IPS DF 19.7 (cell line): ENCODE measurements at regions not wholly inside any gene's neighbourhood (a gene's known extent, or its start where the extent isn't known, plus 50 kb on each side); places are given as distances from the start of the nearest gene placed in this dataset.

Source experiments
- DNase-seq: peaks from one replicate; pipeline ENCODE4 v3.0.0-alpha.2; 2013; ENCODE audit warnings: low read depth, low spot score

DNA sequence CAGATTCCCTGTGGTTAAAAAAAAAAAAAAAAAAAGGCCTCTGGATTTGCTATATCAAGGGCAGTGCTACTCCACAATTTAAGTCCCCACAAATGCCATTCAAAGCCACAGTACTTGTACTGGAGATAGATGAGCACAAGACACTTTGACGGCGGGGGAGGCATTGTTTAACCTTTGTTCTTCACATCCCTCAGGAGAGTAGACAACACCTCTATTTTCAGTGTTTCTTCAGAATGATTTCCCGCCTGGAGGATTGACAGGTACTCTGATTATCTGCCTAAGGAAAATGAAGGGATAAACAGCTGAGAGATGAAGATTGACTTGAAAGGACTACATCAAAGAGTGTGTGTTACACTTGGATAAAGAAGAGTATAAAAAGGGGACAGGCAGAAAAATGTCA lies 58.7 kb downstream of the OTOL1 start:
- no peak for DNase-seq

DNA sequence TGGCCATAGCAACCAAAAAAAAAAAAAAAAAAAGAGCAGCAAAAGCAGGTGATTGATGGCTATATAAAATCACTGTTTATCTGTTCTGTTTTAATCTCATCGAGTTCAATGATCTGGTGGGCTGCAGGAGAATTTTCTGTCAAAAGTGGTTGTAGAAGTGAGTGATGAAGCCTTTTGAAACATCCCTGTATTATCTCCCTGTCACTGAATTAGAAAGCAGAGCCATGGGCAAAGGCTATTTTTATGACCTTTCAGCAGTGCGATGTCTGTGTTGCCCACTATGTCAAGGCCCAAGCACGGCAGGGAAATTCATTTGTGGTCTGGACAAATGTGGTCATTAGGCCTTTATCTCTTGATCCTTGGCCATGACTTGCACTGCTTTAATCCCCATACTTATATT lies 59.9 kb downstream of the OTOL1 start:
- no peak for DNase-seq

DNA sequence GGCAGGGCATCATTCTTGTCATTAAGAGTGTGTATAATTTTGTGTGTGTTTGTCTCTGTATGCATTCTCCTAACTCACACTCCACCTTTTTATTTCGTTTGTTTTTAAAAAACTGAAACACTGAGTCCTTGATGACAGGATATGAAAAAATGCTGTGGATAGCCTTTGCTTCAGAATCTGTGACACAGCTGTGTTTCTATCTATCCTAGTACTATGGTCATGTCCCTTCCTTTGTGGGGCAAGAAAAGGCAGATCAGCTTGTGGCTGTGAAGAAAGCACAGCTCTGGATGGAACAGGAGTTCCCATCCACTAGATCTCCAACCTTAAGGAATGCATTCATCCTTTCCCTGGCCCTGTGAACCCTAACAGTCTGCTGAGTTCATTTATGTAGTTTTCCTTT lies 60.3 kb downstream of the OTOL1 start:
- no peak for DNase-seq

DNA sequence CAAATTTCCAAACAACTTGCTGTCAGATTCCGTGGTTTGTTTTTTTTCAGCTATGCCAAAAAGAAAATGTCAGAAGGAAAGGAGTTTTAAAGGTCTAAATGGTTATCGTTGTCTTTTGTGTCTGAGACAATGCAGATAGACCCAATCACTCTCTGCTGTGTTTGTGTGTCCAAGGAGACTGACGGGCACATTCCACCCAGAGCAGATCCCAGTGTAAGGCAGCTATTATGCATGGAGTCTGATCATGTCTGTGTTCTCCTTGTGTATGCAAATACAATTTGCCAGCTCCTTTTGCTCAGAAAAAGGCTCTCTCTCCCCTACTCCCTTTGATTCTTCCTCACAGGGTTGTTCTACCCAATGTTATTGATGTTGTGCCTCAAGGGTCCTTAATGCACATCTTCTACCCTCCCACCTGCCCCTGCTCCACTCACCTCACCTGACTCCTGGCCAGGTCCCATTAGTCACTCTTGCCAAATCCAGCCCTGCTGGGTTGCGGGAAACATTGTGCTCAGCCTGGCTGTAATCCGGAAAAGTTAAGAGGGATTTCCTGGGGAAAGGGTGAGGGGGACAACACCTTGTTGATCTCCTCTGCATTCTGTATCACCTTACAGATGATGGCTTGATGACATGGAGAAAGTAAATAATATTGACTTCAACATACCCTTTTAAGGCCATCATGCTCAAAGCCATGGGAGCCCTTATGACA lies 61.0 kb downstream of the OTOL1 start:
- no peak for DNase-seq

DNA sequence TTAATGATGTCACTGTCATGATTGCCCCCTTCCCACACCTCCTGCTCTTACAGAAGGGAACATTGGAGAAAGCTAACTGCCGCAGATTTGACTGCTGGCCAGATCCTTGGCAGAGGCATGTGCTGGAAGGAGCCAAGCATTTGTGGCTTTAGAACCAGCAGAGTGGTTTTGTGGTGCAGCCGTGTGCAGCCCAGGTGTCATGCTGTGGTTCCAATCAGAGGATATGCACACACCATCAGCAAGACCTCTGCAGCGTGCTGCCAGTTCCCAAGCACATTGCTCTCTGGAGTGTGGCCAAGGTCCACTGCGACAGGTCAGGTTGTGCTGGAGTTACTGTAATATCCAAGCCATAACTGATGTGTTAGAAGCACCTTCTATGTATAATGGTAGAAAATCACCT lies 61.6 kb downstream of the OTOL1 start:
- DNase-seq: no peak

DNA sequence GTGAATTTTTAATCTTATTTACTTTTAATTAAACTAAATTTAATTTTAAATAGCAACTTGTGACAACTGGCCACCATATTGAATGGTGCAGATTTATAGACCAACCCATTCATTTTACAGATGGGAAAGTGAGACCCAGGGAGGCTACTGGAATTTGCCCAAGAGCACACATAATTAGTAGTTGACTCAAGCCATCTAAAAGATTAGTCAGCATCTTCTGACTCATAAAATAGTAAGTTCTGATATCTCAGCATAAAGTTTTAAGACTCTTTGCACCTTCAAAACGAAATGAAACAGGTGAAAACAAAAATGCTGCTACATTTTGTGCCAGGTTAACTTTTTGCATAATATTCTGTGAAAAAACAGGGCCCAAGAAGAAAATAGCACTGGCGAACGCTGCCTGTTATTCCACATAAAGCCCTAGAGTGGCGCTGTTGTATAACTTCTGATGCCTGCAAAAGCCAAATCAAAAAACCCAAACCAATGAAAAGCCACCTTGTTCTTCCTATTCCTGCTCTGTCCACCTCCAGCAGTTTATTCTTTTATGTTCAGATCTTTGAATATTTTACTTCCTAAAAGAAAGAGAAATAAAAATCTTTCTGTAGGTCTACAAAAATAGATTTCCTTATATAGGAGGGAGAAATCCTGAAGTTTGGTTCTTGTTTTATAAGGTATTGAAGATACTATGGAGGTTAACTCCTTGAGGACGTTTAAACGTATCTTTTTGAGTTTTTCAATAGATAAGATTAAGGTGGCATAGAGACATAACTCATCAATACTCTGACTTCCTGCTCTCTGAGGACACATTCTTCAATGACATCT lies 62.8 kb downstream of the OTOL1 start:
- no peak for DNase-seq

DNA sequence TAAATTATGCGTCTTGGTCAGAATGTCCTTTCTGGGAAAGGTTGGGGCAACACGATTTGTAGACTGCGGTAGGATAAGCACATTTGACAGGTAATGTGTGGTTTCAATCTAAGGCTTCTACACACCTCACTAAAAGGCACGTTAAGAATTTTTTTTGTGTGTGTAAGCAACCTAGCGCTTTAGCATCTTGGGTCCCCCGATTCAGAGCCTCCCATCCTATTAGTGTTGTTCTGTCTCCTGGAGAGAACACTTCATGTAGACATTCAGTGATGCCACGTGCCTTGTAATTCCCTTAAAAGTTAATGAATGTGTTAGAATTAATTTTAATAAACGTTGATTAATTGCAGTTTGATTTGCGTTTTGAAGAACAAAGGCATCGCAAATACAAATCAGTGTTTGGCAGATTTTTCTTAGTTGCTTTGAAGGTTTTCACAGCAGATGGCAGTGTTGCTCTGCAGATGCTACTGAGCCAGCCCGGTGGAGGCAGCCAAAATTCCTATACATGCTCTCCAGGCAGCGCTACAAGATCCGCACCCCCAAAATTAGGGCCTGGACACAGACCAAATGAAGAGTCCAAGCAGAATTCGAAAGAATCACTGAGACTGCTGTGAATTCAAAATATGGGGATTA lies 63.5 kb downstream of the OTOL1 start:
- DNase-seq: no peak

DNA sequence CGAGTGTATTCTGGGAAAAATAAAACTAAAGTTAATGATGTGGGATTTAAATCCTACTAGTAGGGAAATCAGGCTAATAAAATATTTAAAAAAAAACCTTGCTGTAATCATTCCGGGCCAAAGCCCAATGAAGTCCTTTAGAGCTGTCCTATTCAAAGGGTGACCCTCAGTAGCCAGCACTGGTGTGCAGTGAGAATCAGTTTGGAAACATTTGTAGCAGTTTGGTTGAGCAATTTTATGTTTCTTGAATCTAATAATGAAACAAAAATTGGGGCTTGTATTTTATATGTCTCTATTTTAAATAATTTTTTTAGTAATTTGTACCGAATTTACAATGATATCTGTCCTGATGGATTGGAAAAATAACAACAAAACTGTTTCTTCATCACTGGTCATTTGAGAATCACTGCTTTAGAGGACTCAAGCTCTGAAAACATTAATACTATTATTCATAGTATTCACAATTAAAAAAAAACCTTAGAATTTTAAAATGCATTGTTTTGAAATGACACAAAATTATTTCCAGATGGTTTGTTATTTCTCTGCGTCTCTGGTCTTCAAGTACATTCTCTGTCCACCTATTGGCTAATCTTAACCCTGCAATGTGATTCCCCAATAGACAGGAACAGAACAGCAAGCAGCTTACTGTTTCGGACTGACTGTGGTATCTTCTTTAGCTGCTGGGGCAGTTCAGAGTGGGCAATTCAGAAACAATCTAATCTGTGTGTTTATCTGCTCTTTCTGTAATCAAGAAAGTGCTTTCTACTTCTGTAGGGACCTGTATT lies 71.2 kb downstream of the OTOL1 start:
- DNase-seq: no peak

DNA sequence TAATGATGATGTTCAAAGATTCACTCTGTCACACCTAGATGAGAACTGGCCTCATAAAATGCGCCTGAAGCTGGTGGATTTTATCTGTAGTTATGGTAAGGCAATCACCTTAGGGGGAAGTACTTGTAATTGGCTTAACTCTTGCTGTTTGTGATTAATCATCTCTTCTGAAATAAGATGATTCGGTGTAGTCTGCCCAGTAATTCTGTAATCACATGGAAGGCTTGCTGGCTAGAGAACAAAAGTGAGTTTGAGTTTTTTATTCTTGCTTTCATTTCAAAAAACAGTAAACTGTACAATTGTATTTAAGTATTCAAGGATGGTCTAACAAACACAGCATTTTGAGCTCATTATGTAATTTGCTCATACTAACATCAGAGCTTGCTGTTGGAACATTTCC lies 72.1 kb downstream of the OTOL1 start:
- no peak for DNase-seq

DNA sequence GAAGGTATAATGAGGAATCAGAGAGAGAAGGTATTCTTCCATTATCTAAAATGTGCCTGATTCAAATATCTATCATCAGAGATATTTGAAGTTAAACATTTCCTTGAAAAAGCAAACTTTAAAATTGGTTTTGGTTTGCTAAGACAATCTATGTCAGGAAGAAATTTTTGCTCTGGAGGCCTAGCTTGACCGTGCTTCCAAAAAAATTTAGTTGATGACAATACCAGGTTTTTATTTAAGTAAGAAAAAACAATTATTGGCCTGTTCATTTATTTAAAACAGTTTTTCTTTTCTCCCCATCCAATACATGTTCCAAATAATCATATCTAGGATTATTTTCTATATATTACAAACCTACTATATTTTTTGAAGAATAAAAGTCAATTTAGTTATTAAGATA lies 75.3 kb downstream of the OTOL1 start:
- DNase-seq: no peak

DNA sequence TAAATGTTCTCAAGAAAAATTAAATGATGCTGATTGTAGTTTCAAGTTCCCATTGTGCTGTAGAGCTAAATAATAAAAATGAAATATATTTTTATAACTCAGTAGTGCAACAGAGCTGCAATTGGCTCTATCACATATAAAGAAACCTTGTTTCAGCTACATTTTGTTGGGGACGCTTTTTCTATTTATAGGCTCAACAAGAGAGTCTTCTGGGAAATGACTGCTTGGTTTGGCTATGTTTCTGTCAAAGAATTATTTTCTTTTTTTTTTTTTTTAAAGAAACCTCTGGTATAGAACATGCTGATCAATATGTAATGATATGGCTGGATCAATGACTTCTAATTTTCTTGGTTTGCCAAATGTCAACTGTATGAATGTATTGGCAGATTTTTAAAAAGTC lies 76.5 kb downstream of the OTOL1 start:
- no peak for DNase-seq

DNA sequence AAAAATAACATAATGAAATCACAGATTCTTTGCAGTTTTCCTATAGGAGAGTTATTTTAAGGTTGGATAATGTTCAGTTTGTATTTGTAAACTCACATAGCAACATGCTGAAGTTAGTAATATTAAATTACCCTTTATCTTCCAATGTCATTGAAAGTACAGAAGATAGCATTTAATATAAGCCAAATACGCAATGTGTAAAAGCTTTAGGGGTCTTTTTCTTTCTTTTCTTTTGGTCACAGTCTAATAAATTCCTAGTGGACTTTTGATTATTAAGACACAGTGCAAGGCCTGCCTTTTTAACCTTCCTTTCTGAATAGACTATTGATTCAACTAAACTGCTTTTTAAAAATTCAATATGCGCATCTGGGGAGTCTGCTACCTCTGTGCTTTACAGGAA lies 79.3 kb downstream of the OTOL1 start:
- no peak for DNase-seq

DNA sequence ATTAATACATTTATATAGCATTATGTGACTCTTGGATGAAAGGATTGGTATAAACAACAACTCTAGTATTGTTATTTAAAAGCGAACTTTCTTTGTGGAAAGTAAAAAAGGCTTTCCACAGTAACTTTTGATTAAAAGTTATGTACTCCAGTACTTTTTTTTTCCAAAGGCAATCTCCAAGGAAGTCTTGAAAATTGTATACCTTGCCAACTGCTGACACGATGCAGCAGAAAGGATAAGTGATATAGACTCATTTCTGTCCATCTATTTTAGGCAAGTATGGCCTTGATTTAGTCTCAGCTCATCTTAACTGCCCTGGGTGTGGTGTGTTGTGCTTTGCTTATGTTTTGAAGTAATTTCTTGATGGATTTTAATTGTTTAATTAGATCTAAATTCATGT lies 79.7 kb downstream of the OTOL1 start:
- DNase-seq: no peak

DNA sequence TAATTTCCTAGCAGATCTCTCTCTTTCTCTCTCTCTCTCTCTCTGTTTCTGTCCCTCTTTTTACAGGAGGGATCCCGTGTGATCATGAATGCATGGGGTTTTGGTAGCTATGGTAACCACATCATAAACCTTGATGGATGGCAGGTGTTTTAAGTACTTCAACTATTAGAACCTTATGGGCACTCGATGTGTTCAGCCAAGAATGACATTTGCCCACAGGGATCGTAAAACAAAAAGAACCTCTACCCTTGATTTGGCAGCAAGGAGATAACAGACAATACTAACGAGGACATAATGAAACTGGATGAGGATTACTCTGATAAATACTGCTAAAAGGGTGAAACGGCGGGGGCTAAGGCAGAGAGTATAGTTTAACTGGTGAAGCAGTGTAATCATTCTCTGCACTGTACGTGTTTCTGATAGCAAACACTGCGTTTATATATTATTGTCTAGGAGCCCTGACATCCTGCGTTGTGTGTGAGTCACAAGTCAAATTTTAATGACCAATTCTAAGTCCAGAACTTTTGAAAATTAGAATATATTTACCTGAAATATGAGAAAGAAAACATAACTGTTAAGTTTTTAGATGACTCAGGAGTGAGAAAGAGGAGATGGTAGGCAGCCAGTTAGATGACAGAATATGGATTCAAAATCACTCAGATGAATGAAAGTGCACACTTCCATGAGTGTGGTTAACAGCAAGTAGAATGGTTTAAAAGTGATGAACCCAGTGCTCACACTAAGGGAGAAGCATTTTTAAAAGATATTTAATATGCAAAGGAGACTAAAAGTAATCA lies 80.3 kb downstream of the OTOL1 start:
- no peak for DNase-seq

DNA sequence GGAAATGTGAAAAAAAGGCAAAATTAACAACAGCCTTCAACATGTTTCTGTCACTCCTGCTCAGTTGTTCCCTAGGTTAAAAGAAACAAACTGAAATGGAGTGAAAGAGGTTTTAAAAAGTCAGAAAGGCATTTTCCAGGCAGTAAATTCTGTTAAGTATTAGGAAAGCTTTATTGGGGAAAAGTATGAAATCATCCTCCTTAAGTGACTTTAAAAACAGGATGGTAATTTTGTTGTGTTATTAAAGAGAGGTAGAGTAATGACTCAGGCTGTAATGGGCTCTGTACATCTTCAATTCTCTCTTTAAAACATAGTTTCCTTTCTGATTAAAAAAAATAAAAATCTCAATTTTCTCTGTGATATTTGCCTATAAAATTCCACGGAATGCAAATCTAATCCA lies 81.1 kb downstream of the OTOL1 start:
- no peak for DNase-seq

DNA sequence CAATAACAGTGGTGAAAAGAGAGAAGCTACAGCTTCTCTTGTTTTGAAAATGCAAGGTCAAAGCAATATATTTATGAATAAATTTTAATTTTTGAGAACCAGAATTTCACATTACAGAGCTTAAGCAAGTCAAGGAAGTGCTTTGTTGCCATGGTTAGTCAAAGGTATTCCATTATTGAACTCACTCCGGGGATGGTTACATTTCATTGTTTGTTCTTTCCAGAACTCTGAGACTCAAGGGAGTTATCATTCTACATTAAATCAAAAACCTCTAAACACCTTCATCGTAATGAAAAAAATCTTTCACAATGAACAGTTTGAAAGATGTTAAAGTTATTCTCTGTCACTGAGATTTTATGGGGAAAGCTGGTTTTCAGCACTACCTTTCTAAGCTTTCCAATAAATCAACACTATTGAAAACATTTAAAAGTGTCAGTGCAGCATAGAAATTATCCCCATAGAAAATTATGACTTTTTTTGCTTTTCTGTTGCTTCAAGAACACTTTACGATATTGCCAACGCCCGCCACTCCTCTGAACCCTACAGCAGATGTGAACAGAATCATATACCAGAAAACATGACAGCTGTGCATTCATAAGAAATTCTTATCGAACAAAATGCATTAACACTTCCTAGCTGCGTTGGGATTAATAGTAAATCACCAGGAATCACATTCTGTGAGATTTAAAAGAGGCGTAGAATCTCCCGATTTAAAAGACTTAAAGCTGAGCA lies 83.0 kb downstream of the OTOL1 start:
- DNase-seq: no peak

DNA sequence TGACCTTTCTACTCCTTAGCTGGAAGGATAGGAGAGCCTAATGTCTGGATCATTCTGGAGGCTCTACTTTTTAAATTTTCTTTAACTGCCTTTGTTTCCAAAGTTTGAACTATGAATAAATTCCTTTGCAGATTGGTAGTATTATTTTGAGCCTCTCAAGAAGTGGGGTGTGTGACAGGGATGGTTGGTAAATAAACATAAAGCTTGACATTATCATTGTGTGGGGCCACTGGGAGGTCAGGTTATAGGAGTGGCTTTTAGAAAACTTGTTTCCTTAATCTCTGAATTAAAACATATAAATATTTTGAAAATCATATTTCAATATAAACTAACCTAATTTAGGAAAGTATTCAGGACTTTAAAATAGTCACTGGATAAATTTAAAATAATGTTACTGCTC lies 89.3 kb downstream of the OTOL1 start:
- no peak for DNase-seq

DNA sequence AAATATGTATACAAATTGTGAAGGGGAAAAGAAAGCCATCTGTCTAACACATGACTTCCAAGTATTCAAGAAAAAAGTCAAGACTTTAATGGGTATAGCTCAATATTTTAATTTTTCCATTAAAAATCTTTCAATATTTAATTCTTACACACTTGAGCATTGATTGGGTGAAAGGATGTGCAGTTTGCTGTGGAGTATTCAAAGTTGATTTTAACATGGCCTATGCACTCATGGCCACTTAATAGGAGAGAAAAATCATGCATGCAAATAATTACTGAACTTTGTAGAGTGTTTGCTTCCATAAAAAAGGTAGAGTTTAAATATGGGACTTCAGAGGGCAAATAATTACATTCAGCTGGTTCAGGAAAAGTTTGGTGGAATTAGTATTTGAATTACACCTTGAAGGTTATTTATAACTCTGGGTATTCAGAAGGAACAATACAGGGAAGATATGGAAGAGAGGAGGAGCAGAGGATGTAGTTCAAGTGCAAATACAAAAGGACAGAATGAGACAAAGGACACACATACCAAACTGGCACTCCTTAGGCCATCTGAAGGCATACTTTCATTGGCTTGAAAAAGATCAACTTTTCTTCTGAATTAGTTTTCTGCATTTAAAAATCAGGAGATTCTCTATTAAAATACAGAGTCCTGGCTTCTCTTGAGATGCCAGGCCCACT lies 90.1 kb downstream of the OTOL1 start:
- DNase-seq: no peak

DNA sequence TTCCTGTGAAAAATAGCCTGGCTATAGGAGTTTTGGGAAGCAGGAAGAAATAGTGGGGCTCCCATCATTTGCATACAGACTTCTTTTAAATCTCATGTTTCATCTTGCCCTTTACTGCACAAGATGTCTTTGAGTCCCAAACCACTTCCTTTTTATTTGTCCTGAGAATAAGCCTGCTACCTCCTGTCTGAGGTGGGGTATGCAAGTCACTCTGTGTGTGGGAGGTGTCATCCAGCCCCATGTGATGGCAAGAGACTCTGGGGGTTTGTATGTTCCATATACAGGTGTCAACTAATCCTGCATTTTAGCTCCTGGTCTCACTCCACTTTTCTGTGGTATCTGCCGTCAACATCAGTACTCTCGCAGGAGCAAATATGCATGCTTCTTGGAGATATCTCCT lies 102.0 kb downstream of the OTOL1 start:
- DNase-seq: no peak

DNA sequence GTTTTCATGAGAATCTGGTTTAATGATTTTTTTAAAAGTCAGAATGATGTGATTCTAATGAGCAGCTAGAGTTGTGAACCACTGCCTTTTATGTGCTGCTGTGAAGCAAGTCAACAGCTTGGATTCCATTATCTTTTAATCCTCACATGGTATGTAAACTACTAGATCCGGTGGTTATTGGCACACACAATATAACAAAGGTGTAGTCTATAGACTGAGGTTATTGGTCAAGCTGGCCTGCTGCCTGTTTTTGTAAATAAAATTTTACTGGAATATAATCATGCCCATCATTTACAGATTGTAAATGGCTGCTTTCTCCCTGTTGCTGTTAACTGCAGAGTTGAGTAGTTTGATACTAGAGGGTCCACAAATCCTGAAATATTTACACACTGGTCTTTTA lies 103.1 kb downstream of the OTOL1 start:
- no peak for DNase-seq
